OCI-LY1 (cell line): ENCODE measurements at regions not wholly inside any gene's neighbourhood (a gene's known extent, or its start where the extent isn't known, plus 50 kb on each side); places are given as distances from the start of the nearest gene placed in this dataset.

Source experiments
- EZH2 ChIP-seq: fragments of 200-600 bp; sonication (generic), shearing (Covaris generic); IDR thresholded peaks from 2 replicates; pipeline ENCODE4 v1.8.0; 2017; ENCODE audit warnings: borderline replicate concordance, mixed run types, mild to moderate bottlenecking, antibody characterized with exemption, low read length, moderate library complexity, mixed read lengths
- TF ChIP-seq, protein P1 (sequence below): fragments of 200-600 bp; sonication (generic), shearing (Covaris generic); IDR thresholded peaks from 2 replicates; pipeline ENCODE4 v1.5.1; 2017; ENCODE audit warnings: mild to moderate bottlenecking, antibody characterized with exemption, low read length, moderate library complexity, mixed read lengths

DNA sequence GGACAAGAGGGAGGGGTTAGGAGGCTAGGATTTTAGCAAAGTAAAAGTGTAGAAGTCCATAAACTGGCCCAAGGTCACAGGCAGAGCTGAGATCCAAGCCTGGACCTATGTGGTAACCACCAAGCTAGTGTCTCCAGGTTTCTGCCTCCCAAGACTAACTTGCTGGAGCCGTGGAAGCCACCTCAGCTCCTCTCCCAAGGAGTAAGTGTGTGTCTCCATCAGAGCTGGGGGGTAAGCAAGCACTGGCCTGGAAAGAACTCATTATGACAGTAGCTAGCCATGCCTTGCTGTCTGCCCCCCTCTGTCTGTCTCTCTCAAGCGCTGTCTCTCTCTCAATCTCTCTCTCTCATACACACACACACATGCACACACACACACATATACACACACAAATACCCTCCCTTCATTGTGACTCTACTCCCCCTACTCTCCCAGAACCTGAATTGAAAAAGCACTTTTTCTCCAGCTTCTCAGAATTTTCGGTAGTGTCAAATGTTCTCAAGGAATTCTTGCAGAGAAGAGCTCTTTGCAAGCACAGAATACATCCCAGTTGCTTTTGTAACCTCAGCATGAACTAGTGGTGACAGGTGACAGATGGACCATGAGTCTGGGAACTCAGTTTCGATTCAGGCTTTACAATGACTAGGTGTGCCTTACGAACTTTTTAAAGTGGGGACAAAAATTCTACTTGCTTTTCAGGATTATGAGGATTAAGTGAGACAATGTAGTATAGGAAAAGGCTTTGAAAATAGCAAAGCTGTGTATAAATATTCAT, 238.0 kb upstream of the FGGY start:
- TF ChIP-seq, protein P1, sequence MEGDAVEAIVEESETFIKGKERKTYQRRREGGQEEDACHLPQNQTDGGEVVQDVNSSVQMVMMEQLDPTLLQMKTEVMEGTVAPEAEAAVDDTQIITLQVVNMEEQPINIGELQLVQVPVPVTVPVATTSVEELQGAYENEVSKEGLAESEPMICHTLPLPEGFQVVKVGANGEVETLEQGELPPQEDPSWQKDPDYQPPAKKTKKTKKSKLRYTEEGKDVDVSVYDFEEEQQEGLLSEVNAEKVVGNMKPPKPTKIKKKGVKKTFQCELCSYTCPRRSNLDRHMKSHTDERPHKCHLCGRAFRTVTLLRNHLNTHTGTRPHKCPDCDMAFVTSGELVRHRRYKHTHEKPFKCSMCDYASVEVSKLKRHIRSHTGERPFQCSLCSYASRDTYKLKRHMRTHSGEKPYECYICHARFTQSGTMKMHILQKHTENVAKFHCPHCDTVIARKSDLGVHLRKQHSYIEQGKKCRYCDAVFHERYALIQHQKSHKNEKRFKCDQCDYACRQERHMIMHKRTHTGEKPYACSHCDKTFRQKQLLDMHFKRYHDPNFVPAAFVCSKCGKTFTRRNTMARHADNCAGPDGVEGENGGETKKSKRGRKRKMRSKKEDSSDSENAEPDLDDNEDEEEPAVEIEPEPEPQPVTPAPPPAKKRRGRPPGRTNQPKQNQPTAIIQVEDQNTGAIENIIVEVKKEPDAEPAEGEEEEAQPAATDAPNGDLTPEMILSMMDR: no peak
- no peak for TF ChIP-seq EZH2
